Head of caudate nucleus (tissue), 42 donors: ENCODE measurements at regions not wholly inside any gene's neighbourhood (a gene's known extent, or its start where the extent isn't known, plus 50 kb on each side); places are given as distances from the start of the nearest gene placed in this dataset.
A peak's percentile ranks its signal among the peaks of the same experiment; 100 is the strongest.

Source experiments
- DNase-seq, 42 donors: peaks; one replicate each; pipeline versions ENCODE4 v3.0.0 to v3.0.0-alpha.2; 2020 to 2021; ENCODE audit warnings: mixed read lengths in 7 of 42
- intact Hi-C: fragments of 100-400 bp; cut with DNase I; formaldehyde crosslinking; loops from one replicate; pipeline ENCODE4 v1.15.0; 2022

- peak in 1 of 42 donors; percentile 18 for DNase-seq
- intact Hi-C loops, result no loop called here
Measured at GRCh38 chr16:35746963-35747657, 2287.7 kb downstream of the TP53TG3F start.

- peak in 1 of 42 donors; percentile 21 for DNase-seq
- intact Hi-C loops, result no loop called here
Measured at GRCh38 chr16:35747658-35748455, 2288.4 kb downstream of the TP53TG3F start.

- intact Hi-C loops, result no loop called here
- peak in 1 of 42 donors; percentile 21 for DNase-seq
Measured at GRCh38 chr16:35748621-35749252, 2289.3 kb downstream of the TP53TG3F start.

- intact Hi-C loops, result no loop called here
- peak in 2 of 42 donors; percentile 19 to 37 for DNase-seq
Measured at GRCh38 chr16:35749253-35750141, 2290.1 kb downstream of the TP53TG3F start.

- intact Hi-C loops, result no loop called here
- peak in 2 of 42 donors; percentile 8 to 27 for DNase-seq
Measured at GRCh38 chr16:35750157-35750689, 2290.8 kb downstream of the TP53TG3F start.

GRCh38 chr16:35750701-35751104 lies 2291.3 kb downstream of the TP53TG3F start:
- intact Hi-C loops, result no loop called here
- DNase-seq, result peak in 3 of 42 donors; percentile 20 to 39 (median 33)

GRCh38 chr16:35751191-35751941 lies 2292.0 kb downstream of the TP53TG3F start:
- intact Hi-C loops, result no loop called here
- DNase-seq, result peak in 2 of 42 donors; percentile 26 to 40

GRCh38 chr16:35752012-35752772 lies 2292.8 kb downstream of the TP53TG3F start:
- intact Hi-C loops, result no loop called here

GRCh38 chr16:35752773-35753558 lies 2293.6 kb downstream of the TP53TG3F start:
- no peak for DNase-seq
- intact Hi-C loops, result no loop called here

More at GRCh38 chr16:35752012-35752772, 2292.8 kb downstream of the TP53TG3F start:
- DNase-seq, result peak in 1 of 42 donors; percentile 9

GRCh38 chr16:35753559-35754390 lies 2294.4 kb downstream of the TP53TG3F start:
- no peak for DNase-seq
- intact Hi-C loops, result no loop called here

GRCh38 chr16:35754391-35755369 lies 2295.3 kb downstream of the TP53TG3F start:
- intact Hi-C loops, result no loop called here
- DNase-seq, result no peak

GRCh38 chr16:35788381-35788780 lies 2329.0 kb downstream of the TP53TG3F start:
- intact Hi-C loops, result no loop called here

GRCh38 chr16:35792516-35793285 lies 2333.3 kb downstream of the TP53TG3F start:
- DNase-seq, result no peak
- intact Hi-C loops, result no loop called here

More at GRCh38 chr16:35788381-35788780, 2329.0 kb downstream of the TP53TG3F start:
- no peak for DNase-seq
